ENCODE measurements at regions not wholly inside any gene's neighbourhood (a gene's known extent, or its start where the extent isn't known, plus 50 kb on each side); places are given as distances from the start of the nearest gene placed in this dataset.

DNA sequence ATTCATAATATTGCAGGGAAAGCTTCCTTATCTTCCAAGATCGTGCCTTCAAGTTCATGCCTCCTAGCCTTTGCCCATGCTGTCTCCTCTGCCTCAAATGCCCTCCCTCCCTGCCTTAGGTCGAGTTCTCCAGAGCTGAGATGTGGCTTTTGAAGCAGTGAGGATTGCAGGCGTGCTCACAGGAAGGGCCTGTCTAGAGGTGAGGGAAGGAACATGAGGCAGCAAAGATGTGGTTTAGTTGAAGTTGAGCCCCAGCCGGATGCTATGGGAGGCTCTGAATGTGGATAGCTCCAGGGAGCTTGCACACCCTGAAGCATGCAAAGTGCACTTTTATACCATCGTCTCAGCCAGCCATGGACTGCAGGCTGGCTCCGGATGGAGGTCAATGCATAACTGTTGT is 754.6 kb upstream of the EEF2KMT start:
- TF ChIP-seq, protein P1, sequence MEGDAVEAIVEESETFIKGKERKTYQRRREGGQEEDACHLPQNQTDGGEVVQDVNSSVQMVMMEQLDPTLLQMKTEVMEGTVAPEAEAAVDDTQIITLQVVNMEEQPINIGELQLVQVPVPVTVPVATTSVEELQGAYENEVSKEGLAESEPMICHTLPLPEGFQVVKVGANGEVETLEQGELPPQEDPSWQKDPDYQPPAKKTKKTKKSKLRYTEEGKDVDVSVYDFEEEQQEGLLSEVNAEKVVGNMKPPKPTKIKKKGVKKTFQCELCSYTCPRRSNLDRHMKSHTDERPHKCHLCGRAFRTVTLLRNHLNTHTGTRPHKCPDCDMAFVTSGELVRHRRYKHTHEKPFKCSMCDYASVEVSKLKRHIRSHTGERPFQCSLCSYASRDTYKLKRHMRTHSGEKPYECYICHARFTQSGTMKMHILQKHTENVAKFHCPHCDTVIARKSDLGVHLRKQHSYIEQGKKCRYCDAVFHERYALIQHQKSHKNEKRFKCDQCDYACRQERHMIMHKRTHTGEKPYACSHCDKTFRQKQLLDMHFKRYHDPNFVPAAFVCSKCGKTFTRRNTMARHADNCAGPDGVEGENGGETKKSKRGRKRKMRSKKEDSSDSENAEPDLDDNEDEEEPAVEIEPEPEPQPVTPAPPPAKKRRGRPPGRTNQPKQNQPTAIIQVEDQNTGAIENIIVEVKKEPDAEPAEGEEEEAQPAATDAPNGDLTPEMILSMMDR (IDR thresholded peaks at IDR 0.05; ENCODE audit: insufficient read depth, low read length, missing control alignments) = no peak
- CTCF ChIA-PET = no interaction called here
- DNase-seq (ENCODE audit: low read depth, low spot score) = no peak
- no peak overlapping the region for H3K4me3 ChIP-seq (ENCODE audit: low read depth, low read length)
- POLR2A ChIA-PET = no interaction called here

DNA sequence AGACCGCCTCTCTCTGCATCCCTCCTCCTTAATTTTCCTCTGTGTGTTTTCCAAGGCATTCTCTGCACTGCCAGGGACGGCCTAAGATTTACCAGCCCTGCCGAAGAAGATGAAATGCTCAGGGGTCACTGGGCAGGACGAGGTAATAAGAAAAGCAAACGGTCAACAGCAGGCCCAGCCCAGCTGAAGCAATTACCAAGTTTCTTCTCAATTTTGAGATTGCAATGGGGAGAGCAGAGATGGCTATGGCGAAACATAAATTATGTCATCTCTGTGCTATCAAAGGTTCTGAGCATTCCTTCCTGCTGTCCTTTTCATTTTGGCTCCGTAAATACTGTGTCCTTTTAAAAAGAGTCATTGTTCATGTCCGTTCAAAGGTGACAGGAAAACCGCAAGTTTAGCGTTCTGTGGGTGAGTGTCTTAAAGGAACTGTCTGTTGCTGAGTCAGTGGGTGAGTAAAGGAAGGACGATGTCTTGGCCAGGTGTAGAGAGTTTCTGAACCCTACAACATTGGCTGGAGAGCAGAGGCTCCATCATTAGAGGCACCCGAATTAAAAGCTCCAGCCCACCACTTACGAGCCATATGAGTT is 753.9 kb upstream of the EEF2KMT start:
- no peak overlapping the region for H3K4me3 ChIP-seq (ENCODE audit: low read depth, low read length)
- ChIA-PET CTCF (no interaction called here), POLR2A (no interaction called here)
- TF ChIP-seq, protein P1 (IDR thresholded peaks at IDR 0.05; ENCODE audit: insufficient read depth, low read length, missing control alignments) = no peak
- DNase-seq (ENCODE audit: low read depth, low spot score) = no peak

DNA sequence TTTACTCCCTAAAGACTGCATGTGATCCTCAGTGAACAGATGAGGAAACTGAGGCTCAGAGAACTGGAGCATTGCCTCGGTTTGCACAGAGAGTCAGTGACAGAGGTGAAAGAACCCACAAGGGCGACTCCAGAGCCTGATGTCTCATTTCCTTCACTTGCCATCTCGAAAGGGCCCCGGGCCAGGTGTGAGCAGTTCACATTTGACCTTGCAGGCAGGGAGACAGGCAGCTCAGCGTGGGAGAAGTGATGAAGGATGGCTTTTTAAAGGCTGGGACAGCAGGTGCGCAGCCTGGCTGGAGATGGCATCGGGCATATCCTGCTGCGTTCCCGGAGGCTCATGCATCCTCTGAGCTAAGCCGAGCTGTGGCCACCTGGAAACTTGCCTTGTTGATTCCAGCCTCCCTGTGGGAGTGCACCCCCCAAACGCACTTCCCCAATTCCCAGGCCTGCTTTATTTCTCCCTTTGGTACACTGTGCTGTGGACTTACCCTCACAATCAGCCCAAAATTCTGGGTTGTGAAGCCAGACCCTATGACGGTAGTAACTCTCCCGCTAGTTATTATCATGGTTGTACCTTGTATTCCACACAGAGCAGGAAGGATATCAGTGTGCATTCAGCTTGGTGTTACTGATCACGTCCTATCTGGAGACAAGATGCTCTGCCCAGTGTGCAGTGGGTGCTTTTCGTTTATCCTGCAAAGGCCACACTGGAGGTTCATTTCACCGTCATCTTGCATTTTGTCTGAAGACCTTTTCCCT is 753.2 kb upstream of the EEF2KMT start:
- TF ChIP-seq, protein P1 (IDR thresholded peaks at IDR 0.05; ENCODE audit: insufficient read depth, low read length, missing control alignments) = no peak
- CTCF ChIA-PET = no interaction called here
- no peak overlapping the region for H3K4me3 ChIP-seq (ENCODE audit: low read depth, low read length)
- no peak for DNase-seq (ENCODE audit: low read depth, low spot score)
- POLR2A ChIA-PET = no interaction called here

DNA sequence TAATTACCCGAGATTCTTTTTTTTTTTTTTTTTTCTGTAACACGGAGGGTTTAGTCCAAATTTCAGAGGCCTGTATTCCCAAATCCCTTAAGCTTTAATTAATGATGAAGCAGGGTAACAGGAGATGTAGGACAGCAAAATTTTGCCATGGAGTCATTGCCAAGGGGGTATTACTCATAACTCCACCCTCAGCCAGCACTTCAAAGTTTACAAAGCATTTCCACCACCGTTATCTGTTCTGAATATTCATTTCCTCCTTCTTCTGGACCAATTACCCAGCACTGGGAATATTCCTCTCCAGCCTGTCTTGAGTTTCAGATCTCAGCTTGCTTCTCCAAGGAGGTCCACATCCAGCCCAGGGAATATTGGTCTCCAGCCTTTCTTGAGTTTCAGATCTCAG is 747.5 kb upstream of the EEF2KMT start:
- no peak overlapping the region for H3K4me3 ChIP-seq (ENCODE audit: low read depth, low read length)
- ChIA-PET POLR2A (no interaction called here), CTCF (no interaction called here)
- DNase-seq (ENCODE audit: low read depth, low spot score) = no peak
- TF ChIP-seq, protein P1 (IDR thresholded peaks at IDR 0.05; ENCODE audit: insufficient read depth, low read length, missing control alignments) = no peak

DNA sequence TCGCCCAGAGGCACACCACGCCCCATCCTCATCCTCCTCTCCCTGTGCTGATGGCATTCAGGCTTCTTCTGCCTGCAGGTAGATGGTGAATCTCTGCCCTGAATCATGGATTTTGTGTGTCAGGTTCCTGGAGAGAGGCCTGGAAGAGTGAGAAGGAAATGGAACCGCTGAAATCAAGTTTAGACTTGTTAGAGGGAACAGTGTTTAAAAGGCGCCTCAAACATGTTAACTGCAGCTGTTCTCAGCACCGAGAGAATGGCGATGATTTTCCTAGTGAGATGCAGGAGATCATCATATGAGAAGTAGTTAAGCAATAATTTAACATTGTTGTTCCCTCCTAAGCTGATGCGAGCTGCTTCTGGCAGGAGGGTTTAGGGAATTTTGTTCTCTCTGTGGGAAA is 744.4 kb upstream of the EEF2KMT start:
- TF ChIP-seq, protein P1 (IDR thresholded peaks at IDR 0.05; ENCODE audit: insufficient read depth, low read length, missing control alignments) = no peak
- H3K4me3 ChIP-seq (ENCODE audit: low read depth, low read length) = no peak overlapping the region
- ChIA-PET CTCF (no interaction called here), POLR2A (no interaction called here)
- DNase-seq (ENCODE audit: low read depth, low spot score) = no peak

DNA sequence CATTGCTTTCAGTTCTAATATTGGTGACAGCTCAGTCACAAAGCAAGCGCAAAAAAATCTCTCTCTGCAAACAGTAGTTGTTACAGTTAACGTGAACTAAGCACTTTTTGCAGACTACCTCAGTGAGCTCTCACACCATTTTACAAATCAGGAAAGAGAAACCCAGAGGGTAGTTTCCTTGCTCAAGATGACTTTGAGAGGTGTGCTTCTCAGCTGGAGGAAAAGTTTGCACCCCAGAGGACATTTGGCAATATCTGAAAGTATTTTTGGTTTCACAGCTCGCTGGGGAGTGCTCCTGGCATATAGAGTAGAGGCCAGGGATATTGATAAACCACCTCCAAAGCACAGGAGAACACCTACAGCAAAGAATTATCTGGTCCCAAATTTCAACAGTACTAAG is 741.1 kb upstream of the EEF2KMT start:
- CTCF ChIA-PET = no interaction called here

More for the DNA sequence above, 741.1 kb upstream of the EEF2KMT start:
- POLR2A ChIA-PET = no interaction called here
- TF ChIP-seq, protein P1 (IDR thresholded peaks at IDR 0.05; ENCODE audit: insufficient read depth, low read length, missing control alignments) = no peak
- H3K4me3 ChIP-seq (ENCODE audit: low read depth, low read length) = no peak overlapping the region
- DNase-seq (ENCODE audit: low read depth, low spot score) = no peak

Data from AG04449 (cell line).